ENCODE measurements at regions not wholly inside any gene's neighbourhood (a gene's known extent, or its start where the extent isn't known, plus 50 kb on each side); places are given as distances from the start of the nearest gene placed in this dataset.

DNA sequence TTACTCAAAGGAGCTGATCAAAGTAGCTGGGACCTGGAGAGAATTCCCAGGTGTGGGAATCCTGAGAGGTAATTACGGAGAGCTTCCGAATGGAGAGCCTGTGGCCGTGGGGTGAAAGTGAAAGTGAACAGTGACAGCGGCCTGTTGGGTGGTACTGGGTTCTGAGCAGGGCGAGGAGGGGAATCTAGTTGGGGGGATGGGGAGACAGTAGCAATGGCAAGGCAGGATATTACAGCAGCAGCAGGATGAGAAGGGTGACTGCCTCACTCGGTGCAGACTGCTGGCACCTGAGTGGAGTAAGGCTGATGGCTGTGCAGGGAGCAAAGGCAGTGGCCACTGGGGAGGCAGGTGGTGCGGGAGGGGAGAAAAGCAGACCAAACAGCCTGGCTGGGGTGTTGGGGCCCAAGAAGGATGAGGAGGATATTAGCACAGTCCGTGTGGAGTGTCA is 70.3 kb upstream of the PRDX6 start:
- no peak for DNase-seq (ENCODE audit: extremely low spot score)
- CTCF ChIA-PET, result interaction anchor here (0.7 to 2.5 kb wide), 7 partner anchors 9 to 662 kb away, joined by 3 to 12 read pairs (median 4); no protein-coding TSS in a partner anchor
- POLR2A ChIA-PET, result no interaction called here
- TF ChIP-seq, protein P1, sequence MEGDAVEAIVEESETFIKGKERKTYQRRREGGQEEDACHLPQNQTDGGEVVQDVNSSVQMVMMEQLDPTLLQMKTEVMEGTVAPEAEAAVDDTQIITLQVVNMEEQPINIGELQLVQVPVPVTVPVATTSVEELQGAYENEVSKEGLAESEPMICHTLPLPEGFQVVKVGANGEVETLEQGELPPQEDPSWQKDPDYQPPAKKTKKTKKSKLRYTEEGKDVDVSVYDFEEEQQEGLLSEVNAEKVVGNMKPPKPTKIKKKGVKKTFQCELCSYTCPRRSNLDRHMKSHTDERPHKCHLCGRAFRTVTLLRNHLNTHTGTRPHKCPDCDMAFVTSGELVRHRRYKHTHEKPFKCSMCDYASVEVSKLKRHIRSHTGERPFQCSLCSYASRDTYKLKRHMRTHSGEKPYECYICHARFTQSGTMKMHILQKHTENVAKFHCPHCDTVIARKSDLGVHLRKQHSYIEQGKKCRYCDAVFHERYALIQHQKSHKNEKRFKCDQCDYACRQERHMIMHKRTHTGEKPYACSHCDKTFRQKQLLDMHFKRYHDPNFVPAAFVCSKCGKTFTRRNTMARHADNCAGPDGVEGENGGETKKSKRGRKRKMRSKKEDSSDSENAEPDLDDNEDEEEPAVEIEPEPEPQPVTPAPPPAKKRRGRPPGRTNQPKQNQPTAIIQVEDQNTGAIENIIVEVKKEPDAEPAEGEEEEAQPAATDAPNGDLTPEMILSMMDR (IDR thresholded peaks at IDR 0.05; ENCODE audit: control extremely low read depth, extremely low read depth, low read depth, missing control alignments), result no peak

- no peak for DNase-seq (ENCODE audit: extremely low spot score)
- ChIA-PET POLR2A (no interaction called here), CTCF (interaction anchor here (0.8 to 2.5 kb wide), 5 partner anchors 9 to 663 kb away, joined by 3 to 12 read pairs (median 4); no protein-coding TSS in a partner anchor)
- TF ChIP-seq, protein P1 (IDR thresholded peaks at IDR 0.05; ENCODE audit: control extremely low read depth, extremely low read depth, low read depth, missing control alignments), result no peak
Observed at GRCh38 chr1:173407846-173408245, 69.3 kb upstream of the PRDX6 start.

- no peak for DNase-seq (ENCODE audit: extremely low spot score)
- ChIA-PET CTCF (interaction anchor here (0.9 to 3.6 kb wide), 2 partner anchors 9 to 663 kb away, joined by 3 to 8 read pairs; no protein-coding TSS in a partner anchor), POLR2A (no interaction called here)
- TF ChIP-seq, protein P1 (IDR thresholded peaks at IDR 0.05; ENCODE audit: control extremely low read depth, extremely low read depth, low read depth, missing control alignments), result peak; percentile 31
Observed at GRCh38 chr1:173408886-173409285, 68.2 kb upstream of the PRDX6 start.

GRCh38 chr1:173409613-173410012 is 67.5 kb upstream of the PRDX6 start:
- DNase-seq (ENCODE audit: extremely low spot score), result no peak
- POLR2A ChIA-PET, result no interaction called here

DNA sequence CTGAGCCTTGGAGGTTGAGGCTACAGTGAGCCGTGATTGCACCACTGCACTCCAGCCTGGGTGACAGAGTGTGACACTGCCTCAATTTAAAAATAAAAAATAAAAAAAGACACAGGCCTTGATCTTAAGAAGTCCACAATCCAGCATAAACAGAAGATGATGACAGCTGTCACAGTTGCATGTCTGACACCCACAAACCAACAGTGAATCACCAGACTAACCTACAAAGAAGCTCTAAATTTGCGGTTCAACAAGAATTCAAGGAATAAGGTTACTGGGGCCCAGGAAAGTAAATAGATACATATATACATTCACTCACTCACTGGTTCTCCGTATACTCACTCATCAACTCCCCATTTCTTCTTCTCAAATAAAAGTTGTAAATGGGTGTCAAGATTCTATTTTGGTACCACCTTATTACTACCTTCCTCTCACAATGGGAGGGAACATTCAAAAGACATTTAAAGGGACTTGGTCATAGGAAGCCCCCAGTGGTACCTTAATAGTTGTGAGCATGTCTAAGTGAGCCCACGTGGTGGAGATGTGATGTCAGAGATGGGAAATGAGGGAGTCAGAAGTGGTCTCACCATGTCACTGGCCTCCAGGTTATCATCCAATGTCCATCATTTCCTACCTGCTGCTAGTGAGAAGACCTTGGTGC is 66.9 kb upstream of the PRDX6 start:
- no peak for DNase-seq (ENCODE audit: extremely low spot score)
- POLR2A ChIA-PET, result interaction anchor here (0.7 kb wide), 1 partner anchor 17 kb away, joined by 3 read pairs; no protein-coding TSS in a partner anchor
- TF ChIP-seq, protein P1 (IDR thresholded peaks at IDR 0.05; ENCODE audit: control extremely low read depth, extremely low read depth, low read depth, missing control alignments), result no peak
- CTCF ChIA-PET, result interaction anchor here (0.9 to 3.6 kb wide), 4 partner anchors 10 to 664 kb away, joined by 3 to 8 read pairs (median 4); no protein-coding TSS in a partner anchor

More at GRCh38 chr1:173409613-173410012, 67.5 kb upstream of the PRDX6 start:
- CTCF ChIA-PET, result interaction anchor here (1.3 to 3.6 kb wide), 3 partner anchors 10 to 664 kb away, joined by 3 to 8 read pairs (median 4); no protein-coding TSS in a partner anchor
- TF ChIP-seq, protein P1 (IDR thresholded peaks at IDR 0.05; ENCODE audit: control extremely low read depth, extremely low read depth, low read depth, missing control alignments), result no peak

GRCh38 chr1:173410794-173411236 is 66.3 kb upstream of the PRDX6 start:
- ChIA-PET CTCF (interaction anchor here (0.9 to 3.6 kb wide), 5 partner anchors 9 to 665 kb away, joined by 3 to 8 read pairs (median 3); no protein-coding TSS in a partner anchor), POLR2A (interaction anchor here (0.7 kb wide), 1 partner anchor 17 kb away, joined by 3 read pairs; no protein-coding TSS in a partner anchor)
- no peak for DNase-seq (ENCODE audit: extremely low spot score)
- TF ChIP-seq, protein P1 (IDR thresholded peaks at IDR 0.05; ENCODE audit: control extremely low read depth, extremely low read depth, low read depth, missing control alignments), result no peak

All from GM10248 (cell line).